Activated effector memory CD4-positive, alpha-beta T cell treated with anti-CD3 and anti-CD28 coated beads, Interleukin-2, amount 50 U/mL, for 16 hours (primary cell): ENCODE measurements at regions not wholly inside any gene's neighbourhood (a gene's known extent, or its start where the extent isn't known, plus 50 kb on each side); places are given as distances from the start of the nearest gene placed in this dataset.
"Not testable (repeated sequence)": the region's sequence is repeated elsewhere in the genome, so short reads cannot be mapped to it uniquely, and the experiment has no call there.

Source experiments
- DNase-seq: peaks from one replicate; pipeline ENCODE4 v3.0.0-alpha.2; 2020

GRCh38 chr7:86199881-86200614 lies 443.7 kb upstream of the GRM3 start:
- no peak for DNase-seq

GRCh38 chr7:86190351-86190750 lies 453.4 kb upstream of the GRM3 start:
- no peak for DNase-seq

GRCh38 chr7:86181474-86181873 lies 462.2 kb upstream of the GRM3 start:
- no peak for DNase-seq

GRCh38 chr7:86164827-86165226 lies 478.9 kb upstream of the GRM3 start:
- no peak for DNase-seq

- DNase-seq = no peak
Observed at GRCh38 chr7:86158111-86158510, 485.6 kb upstream of the GRM3 start.

- no peak for DNase-seq
Observed at GRCh38 chr7:86155623-86156022, 488.1 kb upstream of the GRM3 start.

- DNase-seq = no peak
Observed at GRCh38 chr7:86152926-86153325, 490.8 kb upstream of the GRM3 start.

- no peak for DNase-seq
Observed at GRCh38 chr7:86149024-86149665, 494.6 kb upstream of the GRM3 start.

- no peak for DNase-seq
Observed at GRCh38 chr7:86148501-86148900, 495.2 kb upstream of the GRM3 start.

GRCh38 chr7:86137343-86137742 lies 506.4 kb upstream of the GRM3 start:
- no peak for DNase-seq

GRCh38 chr7:86130268-86130667 lies 513.4 kb upstream of the GRM3 start:
- no peak for DNase-seq

GRCh38 chr7:86123476-86123875 lies 520.2 kb upstream of the GRM3 start:
- DNase-seq = no peak

- no peak for DNase-seq
Observed at GRCh38 chr7:86094166-86094669, 549.5 kb upstream of the GRM3 start.

- no peak for DNase-seq
Observed at GRCh38 chr7:86091369-86091768, 552.3 kb upstream of the GRM3 start.

GRCh38 chr7:86089455-86089854 lies 554.3 kb upstream of the GRM3 start:
- DNase-seq = no peak

- not testable (repeated sequence) for DNase-seq
Observed at GRCh38 chr7:86064572-86064971, 579.1 kb upstream of the GRM3 start.

- no peak for DNase-seq
Observed at GRCh38 chr7:86058649-86059048, 585.1 kb upstream of the GRM3 start.

GRCh38 chr7:86050918-86051317 lies 592.8 kb upstream of the GRM3 start:
- no peak for DNase-seq

GRCh38 chr7:86049910-86050309 lies 593.8 kb upstream of the GRM3 start:
- DNase-seq = no peak

- not testable (repeated sequence) for DNase-seq
Observed at GRCh38 chr7:86045197-86045596, 598.5 kb upstream of the GRM3 start.

GRCh38 chr7:86025807-86026206 lies 617.9 kb upstream of the GRM3 start:
- no peak for DNase-seq

- DNase-seq = no peak
Observed at GRCh38 chr7:86013662-86014061, 630.0 kb upstream of the GRM3 start.

- DNase-seq = no peak
Observed at GRCh38 chr7:86012971-86013370, 630.7 kb upstream of the GRM3 start.

GRCh38 chr7:86008898-86009297 lies 634.8 kb upstream of the GRM3 start:
- no peak for DNase-seq

- DNase-seq = no peak
Observed at GRCh38 chr7:86006909-86007308, 636.8 kb upstream of the GRM3 start.
